ENCODE measurements at regions not wholly inside any gene's neighbourhood (a gene's known extent, or its start where the extent isn't known, plus 50 kb on each side); places are given as distances from the start of the nearest gene placed in this dataset.
A peak's percentile ranks its signal among the peaks of the same experiment; 100 is the strongest.

DNA sequence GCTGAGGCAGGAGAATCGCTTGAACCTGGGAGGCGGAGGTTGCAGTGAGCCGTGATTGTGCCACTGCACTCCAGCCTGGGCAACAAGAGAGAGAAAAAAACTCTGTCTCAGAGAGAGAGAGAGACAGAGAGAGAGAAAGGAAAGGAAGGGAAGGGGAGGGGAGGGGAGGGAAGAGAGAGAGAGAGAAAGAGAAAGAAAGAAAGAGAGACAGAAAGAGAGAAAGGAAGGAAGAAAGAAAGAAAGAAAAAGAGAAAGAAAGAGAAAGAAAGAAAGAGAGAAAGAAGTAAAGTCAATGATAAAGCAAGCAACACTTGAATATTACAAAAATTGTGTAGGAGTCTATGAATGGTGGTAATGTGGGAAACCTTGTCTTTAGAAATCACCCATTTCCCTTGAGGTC lies 133.6 kb upstream of the MSX2 start:
- no peaks in the 10 kb centered on the region for H3K79me2 ChIP-seq (ENCODE audit: insufficient read depth, low read length)
- no peak for TF ChIP-seq EZH2phosphoT487 (IDR thresholded peaks at IDR 0.05; ENCODE audit: borderline replicate concordance)
- TF ChIP-seq, protein P1, sequence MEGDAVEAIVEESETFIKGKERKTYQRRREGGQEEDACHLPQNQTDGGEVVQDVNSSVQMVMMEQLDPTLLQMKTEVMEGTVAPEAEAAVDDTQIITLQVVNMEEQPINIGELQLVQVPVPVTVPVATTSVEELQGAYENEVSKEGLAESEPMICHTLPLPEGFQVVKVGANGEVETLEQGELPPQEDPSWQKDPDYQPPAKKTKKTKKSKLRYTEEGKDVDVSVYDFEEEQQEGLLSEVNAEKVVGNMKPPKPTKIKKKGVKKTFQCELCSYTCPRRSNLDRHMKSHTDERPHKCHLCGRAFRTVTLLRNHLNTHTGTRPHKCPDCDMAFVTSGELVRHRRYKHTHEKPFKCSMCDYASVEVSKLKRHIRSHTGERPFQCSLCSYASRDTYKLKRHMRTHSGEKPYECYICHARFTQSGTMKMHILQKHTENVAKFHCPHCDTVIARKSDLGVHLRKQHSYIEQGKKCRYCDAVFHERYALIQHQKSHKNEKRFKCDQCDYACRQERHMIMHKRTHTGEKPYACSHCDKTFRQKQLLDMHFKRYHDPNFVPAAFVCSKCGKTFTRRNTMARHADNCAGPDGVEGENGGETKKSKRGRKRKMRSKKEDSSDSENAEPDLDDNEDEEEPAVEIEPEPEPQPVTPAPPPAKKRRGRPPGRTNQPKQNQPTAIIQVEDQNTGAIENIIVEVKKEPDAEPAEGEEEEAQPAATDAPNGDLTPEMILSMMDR (conservative IDR thresholded peaks at IDR 0.05; ENCODE audit: low read length) = no peak
- no peaks in the 10 kb centered on the region for H3K36me3 ChIP-seq (ENCODE audit: insufficient read depth, low read length)
- no peaks in the 10 kb centered on the region for H3K9me2 ChIP-seq (replicated peaks; ENCODE audit: low read depth, low read length)
- no peaks in the 10 kb centered on the region for H3K27me3 ChIP-seq (ENCODE audit: insufficient read depth, low read length, poor library complexity, severe bottlenecking)
- no peaks in the 10 kb centered on the region for H3K9me3 ChIP-seq (ENCODE audit: insufficient read depth, low read depth, low read length)
- H3K4me3 ChIP-seq (ENCODE audit: low read length, poor library complexity, severe bottlenecking) = no peak overlapping the region
- no peaks in the 10 kb centered on the region for H4K20me1 ChIP-seq (ENCODE audit: insufficient read depth, low read length, poor library complexity, severe bottlenecking)
- H3K4me2 ChIP-seq (ENCODE audit: low read depth, low read length, poor library complexity, severe bottlenecking) = no peak overlapping the region
- no peaks in the 10 kb centered on the region for H3K4me1 ChIP-seq (ENCODE audit: insufficient read depth, low read length, poor library complexity, severe bottlenecking)
- H3K9ac ChIP-seq (ENCODE audit: low read depth, low read length, poor library complexity, severe bottlenecking) = no peak overlapping the region
- no peak overlapping the region for H2AFZ ChIP-seq (ENCODE audit: low read length)
- no peaks in the 10 kb centered on the region for H3F3A ChIP-seq (ENCODE audit: low read depth)

DNA sequence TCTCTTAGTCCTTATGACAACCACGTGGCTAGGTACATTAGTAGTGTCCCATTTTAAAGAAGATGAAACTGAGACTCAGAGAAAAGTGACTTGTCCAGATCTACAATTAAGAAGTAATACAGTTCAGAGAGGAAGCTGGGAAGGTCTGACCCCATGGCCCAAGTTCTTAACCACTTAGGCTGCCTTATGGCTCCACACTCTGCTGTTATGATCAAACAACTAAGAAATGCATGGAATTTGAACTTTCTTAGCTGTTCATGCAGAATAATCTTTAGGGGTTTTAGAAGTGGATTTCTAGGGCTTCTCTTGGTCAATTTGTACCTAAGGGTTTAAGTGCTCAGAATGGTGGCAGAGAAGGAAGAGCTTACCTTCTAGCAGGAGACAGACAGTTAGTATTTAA lies 128.0 kb upstream of the MSX2 start:
- Histone ChIP-seq H3K9ac (ENCODE audit: low read depth, low read length, poor library complexity, severe bottlenecking) (no peak overlapping the region), H3K4me3 (ENCODE audit: low read length, poor library complexity, severe bottlenecking) (no peak overlapping the region), H3K79me2 (ENCODE audit: insufficient read depth, low read length) (no peaks in the 10 kb centered on the region), H3K4me1 (ENCODE audit: insufficient read depth, low read length, poor library complexity, severe bottlenecking) (no peaks in the 10 kb centered on the region), H3K27me3 (ENCODE audit: insufficient read depth, low read length, poor library complexity, severe bottlenecking) (no peaks in the 10 kb centered on the region), H3K4me2 (ENCODE audit: low read depth, low read length, poor library complexity, severe bottlenecking) (no peak overlapping the region), H3K9me3 (ENCODE audit: insufficient read depth, low read depth, low read length) (no peaks in the 10 kb centered on the region), H3F3A (ENCODE audit: low read depth) (no peaks in the 10 kb centered on the region), H3K36me3 (ENCODE audit: insufficient read depth, low read length) (no peaks in the 10 kb centered on the region), H2AFZ (ENCODE audit: low read length) (no peak overlapping the region), H3K9me2 (replicated peaks; ENCODE audit: low read depth, low read length) (no peaks in the 10 kb centered on the region), H4K20me1 (ENCODE audit: insufficient read depth, low read length, poor library complexity, severe bottlenecking) (no peaks in the 10 kb centered on the region)
- no peak for TF ChIP-seq EZH2phosphoT487 (IDR thresholded peaks at IDR 0.05; ENCODE audit: borderline replicate concordance)
- TF ChIP-seq, protein P1 (conservative IDR thresholded peaks at IDR 0.05; ENCODE audit: low read length) = no peak

DNA sequence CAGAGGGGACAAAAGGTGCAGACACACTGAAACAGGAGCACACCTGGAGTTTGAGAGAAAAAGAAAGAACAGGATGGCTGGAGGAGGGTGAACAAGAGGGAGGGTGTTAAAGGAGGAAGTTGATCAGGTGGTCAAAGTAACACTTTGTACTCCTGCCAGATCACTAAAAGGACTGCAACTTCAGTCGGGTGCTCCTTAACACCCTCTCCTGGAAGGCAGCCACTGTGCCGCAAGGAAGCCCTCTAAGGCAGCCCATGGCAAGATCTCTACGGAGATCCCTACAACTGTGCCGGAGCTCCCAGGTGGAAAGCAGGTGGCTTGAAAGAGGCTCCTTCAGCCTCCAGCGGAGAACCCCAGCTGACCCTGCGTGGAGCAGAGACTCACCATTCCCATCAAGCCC lies 124.4 kb upstream of the MSX2 start:
- Histone ChIP-seq H3K79me2 (ENCODE audit: insufficient read depth, low read length) (no peaks in the 10 kb centered on the region), H3K9me2 (replicated peaks; ENCODE audit: low read depth, low read length) (no peaks in the 10 kb centered on the region), H3K9ac (ENCODE audit: low read depth, low read length, poor library complexity, severe bottlenecking) (no peak overlapping the region), H3K9me3 (ENCODE audit: insufficient read depth, low read depth, low read length) (no peaks in the 10 kb centered on the region), H4K20me1 (ENCODE audit: insufficient read depth, low read length, poor library complexity, severe bottlenecking) (no peaks in the 10 kb centered on the region), H3K36me3 (ENCODE audit: insufficient read depth, low read length) (no peaks in the 10 kb centered on the region), H3K4me1 (ENCODE audit: insufficient read depth, low read length, poor library complexity, severe bottlenecking) (no peaks in the 10 kb centered on the region), H3F3A (ENCODE audit: low read depth) (no peaks in the 10 kb centered on the region), H3K27me3 (ENCODE audit: insufficient read depth, low read length, poor library complexity, severe bottlenecking) (no peaks in the 10 kb centered on the region), H2AFZ (ENCODE audit: low read length) (0 out of 2 replicates have a peak overlapping the region, but pooled peaks have one; percentile 36), H3K4me2 (ENCODE audit: low read depth, low read length, poor library complexity, severe bottlenecking) (no peak overlapping the region), H3K4me3 (ENCODE audit: low read length, poor library complexity, severe bottlenecking) (no peak overlapping the region)
- TF ChIP-seq EZH2phosphoT487 (IDR thresholded peaks at IDR 0.05; ENCODE audit: borderline replicate concordance) = no peak
- TF ChIP-seq, protein P1 (conservative IDR thresholded peaks at IDR 0.05; ENCODE audit: low read length) = no peak

Measured in Loucy (cell line).